ENCODE measurements at regions not wholly inside any gene's neighbourhood (a gene's known extent, or its start where the extent isn't known, plus 50 kb on each side); places are given as distances from the start of the nearest gene placed in this dataset.
"Not testable (repeated sequence)": the region's sequence is repeated elsewhere in the genome, so short reads cannot be mapped to it uniquely, and the experiment has no call there.

DNA sequence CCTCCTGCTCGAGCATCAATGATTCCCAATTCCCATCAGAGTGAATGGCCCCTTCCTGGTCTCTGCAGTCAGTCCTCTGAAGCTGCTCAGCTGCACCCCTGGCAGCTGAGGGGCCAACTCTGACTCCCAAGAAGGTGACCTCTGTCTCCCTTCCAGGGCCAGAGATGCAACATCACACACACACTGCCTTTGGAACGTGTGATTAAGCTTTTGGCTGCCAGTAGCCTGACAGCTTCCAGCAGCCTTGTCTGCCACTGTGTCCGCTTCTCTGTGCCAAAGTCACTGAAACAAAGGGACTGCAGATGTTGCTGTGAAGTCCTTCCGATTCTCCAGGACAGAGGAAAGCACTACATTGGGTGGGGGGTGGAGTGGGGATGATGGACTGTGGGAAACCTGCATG, 254.1 kb downstream of the CEP170 start:
- H3K9me3 ChIP-seq; H3K27me3 ChIP-seq (replicated peaks in 1 of 7); H3K4me1 ChIP-seq; H3K4me3 ChIP-seq; H3K27ac ChIP-seq; H3K36me3 ChIP-seq; intact Hi-C loops (cut with DNase I; ENCODE audit: low total_unique reads); DNase-seq: not testable (repeated sequence)
- WGBS, 5 donors = 38 to 72% (median 51%) methylated on average over 3 to 4 of the region's 4 CpGs

DNA sequence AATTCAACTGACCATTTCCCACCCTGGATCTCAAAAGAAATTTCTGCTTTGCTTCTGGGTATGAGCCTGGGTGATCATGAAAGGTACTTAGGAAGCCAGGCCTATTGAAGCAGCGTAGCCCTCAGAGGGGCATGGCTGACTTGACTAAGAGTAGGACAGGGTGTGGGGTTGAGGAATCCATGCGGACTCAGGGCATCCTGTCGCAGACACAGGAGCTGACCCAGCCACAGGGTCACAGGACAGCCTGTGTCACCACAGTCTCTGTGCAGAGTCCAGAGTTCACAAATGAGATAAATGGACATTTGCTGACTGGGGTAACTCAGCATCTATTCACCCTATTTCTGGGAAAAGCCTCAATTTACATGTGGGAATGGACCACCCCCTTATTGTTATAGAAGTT, 262.3 kb downstream of the CEP170 start:
- H3K4me1 ChIP-seq; H3K9me3 ChIP-seq; H3K4me3 ChIP-seq; H3K27ac ChIP-seq; H3K27me3 ChIP-seq (replicated peaks in 1 of 7); DNase-seq; H3K36me3 ChIP-seq; intact Hi-C loops (cut with DNase I; ENCODE audit: low total_unique reads): not testable (repeated sequence)
- WGBS, 5 donors = 69 to 86% (median 77%) methylated on average over 2 to 3 of the region's 3 CpGs; no CpG with 5 or more reads in 1 of the 5 donors

DNA sequence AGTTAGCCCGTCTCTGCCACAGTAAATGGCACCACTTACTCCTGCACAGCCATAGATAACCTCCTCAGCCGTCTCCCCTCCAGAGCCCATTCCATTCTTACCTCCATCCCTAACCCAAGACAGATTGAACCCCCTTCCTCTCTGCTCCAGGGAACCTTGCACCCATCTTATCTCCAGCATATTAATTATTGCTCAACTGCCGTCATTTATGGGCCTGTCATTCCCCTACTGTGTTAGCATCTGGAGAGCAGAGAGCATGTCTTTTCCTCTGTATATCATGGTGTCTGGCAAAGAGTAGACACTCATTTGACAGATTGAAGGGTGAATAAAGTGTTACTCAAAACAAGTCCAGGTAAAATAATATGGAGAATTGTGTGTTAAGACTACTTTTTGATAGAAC, 270.0 kb downstream of the CEP170 start:
- 76 to 86% (median 78%) methylated on average over 1 to 3 of the region's 3 CpGs for WGBS, 5 donors
- H3K27me3 ChIP-seq (replicated peaks in 1 of 7); H3K27ac ChIP-seq; intact Hi-C loops (cut with DNase I; ENCODE audit: low total_unique reads); DNase-seq; H3K36me3 ChIP-seq; H3K9me3 ChIP-seq; H3K4me3 ChIP-seq; H3K4me1 ChIP-seq: not testable (repeated sequence)

DNA sequence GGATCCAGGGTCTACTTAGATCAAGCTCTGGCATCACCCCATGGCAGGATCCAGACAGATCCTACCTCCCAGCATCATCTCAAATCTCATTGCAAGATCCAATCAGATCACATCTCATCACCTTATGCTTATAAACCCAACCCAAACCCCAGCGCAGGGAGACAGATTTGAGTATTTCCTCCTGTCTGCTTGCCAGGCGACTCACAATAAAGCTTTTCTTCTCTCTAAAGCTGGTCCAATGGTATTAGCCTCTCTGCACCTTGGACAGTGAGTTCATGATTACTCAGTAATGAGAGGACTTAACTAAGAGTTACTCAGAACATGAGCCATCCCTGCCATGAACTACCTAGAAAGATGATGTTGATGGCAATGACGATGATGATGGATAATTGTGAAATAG, 281.7 kb downstream of the CEP170 start:
- H3K36me3 ChIP-seq; H3K4me3 ChIP-seq; DNase-seq; H3K27ac ChIP-seq; H3K27me3 ChIP-seq (replicated peaks in 1 of 7); H3K4me1 ChIP-seq; intact Hi-C loops (cut with DNase I; ENCODE audit: low total_unique reads): not testable (repeated sequence)
- H3K9me3 ChIP-seq = peaks cover 0 to 15% (median 0%) of the 10 kb centered on the region in 8 donors
- WGBS, 5 donors = 87 to 95% (median 93%) methylated on average over 3 of the region's 3 CpGs

DNA sequence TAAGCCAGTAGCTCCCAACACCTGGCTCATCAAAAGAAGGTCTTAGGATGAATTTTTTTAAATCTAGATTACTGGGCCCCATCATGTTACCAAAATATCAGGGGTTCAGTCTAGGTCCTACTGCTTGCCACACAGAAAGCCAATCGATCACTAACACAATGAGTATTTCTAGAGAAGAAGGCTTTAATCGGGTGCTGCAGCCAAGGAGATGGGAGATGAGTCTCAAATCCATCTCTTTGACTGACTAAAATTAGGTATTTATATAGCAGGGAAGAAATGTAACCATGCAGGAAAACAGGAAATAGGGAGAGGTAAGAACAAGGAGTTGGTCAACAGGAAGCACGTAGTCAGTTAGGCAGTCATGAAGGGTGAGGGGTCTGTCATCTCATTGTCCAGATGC, 288.2 kb downstream of the CEP170 start:
- DNase-seq = no peak
- Histone ChIP-seq H3K4me1 (no peaks in the 10 kb centered on the region), H3K4me3 (no peak overlapping the region), H3K36me3 (no peaks in the 10 kb centered on the region), H3K27me3 (replicated peaks in 1 of 7) (no peaks in the 10 kb centered on the region), H3K27ac (no peak overlapping the region), H3K9me3 (peaks cover 0 to 33% (median 15%) of the 10 kb centered on the region in 8 donors)
- WGBS, 5 donors = 89 to 96% (median 90%) methylated on average over 3 of the region's 3 CpGs
- TF ChIP-seq, protein P1, sequence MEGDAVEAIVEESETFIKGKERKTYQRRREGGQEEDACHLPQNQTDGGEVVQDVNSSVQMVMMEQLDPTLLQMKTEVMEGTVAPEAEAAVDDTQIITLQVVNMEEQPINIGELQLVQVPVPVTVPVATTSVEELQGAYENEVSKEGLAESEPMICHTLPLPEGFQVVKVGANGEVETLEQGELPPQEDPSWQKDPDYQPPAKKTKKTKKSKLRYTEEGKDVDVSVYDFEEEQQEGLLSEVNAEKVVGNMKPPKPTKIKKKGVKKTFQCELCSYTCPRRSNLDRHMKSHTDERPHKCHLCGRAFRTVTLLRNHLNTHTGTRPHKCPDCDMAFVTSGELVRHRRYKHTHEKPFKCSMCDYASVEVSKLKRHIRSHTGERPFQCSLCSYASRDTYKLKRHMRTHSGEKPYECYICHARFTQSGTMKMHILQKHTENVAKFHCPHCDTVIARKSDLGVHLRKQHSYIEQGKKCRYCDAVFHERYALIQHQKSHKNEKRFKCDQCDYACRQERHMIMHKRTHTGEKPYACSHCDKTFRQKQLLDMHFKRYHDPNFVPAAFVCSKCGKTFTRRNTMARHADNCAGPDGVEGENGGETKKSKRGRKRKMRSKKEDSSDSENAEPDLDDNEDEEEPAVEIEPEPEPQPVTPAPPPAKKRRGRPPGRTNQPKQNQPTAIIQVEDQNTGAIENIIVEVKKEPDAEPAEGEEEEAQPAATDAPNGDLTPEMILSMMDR (IDR thresholded peaks at IDR 0.05 in 8 of 11, conservative IDR thresholded peaks at IDR 0.05 in 3 of 11) = no peak
- no peak for TF ChIP-seq POLR2AphosphoS5 (IDR thresholded peaks at IDR 0.05)
- TF ChIP-seq POLR2A (IDR thresholded peaks at IDR 0.05) = no peak
- intact Hi-C loops (cut with DNase I; ENCODE audit: low total_unique reads) = no loop called here

DNA sequence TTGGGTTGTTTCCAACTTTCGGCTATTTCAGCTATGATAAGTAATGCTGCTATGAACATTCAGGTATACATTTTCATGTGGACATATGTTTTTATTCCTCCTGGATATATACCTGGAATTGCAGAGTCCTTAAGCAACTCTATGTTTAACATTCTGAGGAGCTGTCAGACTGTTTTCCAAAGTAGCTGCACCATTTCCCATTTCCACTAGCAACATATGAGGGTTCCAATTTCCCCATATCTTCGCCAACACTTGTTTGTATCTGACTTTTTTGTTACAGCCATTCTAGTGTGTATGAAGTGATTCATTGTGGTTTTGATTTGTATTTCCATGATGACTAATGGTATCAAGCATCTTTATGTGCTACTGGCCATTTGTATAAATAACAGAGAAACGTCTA, 295.7 kb downstream of the CEP170 start:
- H3K9me3 ChIP-seq; H3K4me3 ChIP-seq; H3K4me1 ChIP-seq; intact Hi-C loops (cut with DNase I; ENCODE audit: low total_unique reads); H3K27me3 ChIP-seq (replicated peaks in 1 of 7); DNase-seq; H3K36me3 ChIP-seq; H3K27ac ChIP-seq: not testable (repeated sequence)
- 63 to 85% (median 68%) methylated on average over 3 of the region's 3 CpGs for WGBS, 5 donors

DNA sequence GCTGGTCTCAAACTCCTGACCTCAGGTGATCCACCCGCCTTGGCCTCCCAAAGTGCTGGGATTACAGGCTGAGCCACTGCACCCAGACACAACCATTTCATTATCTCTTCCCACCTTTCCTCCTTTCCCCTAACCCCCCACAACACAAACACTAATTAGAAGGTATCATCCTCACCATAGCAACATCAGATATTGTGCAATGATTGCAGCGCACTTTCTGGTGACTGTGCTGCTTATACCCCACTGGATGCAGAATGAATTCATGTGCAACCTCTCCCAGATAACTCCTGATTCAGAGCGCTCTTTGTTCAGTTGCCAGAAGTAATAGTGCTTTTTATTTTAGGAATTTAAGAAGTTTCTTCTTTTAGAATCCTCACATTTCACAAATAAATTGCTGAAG, 300.1 kb downstream of the CEP170 start:
- H3K36me3 ChIP-seq; H3K27ac ChIP-seq; DNase-seq; H3K4me1 ChIP-seq; intact Hi-C loops (cut with DNase I; ENCODE audit: low total_unique reads); H3K4me3 ChIP-seq; H3K27me3 ChIP-seq (replicated peaks in 1 of 7): not testable (repeated sequence)
- H3K9me3 ChIP-seq = peaks cover 0 to 22% (median 3%) of the 10 kb centered on the region in 8 donors
- WGBS, 5 donors = 86 to 94% (median 92%) methylated on average over 3 of the region's 3 CpGs

All from spleen (tissue), 11 donors.